OCI-LY1 (cell line): ENCODE measurements at regions not wholly inside any gene's neighbourhood (a gene's known extent, or its start where the extent isn't known, plus 50 kb on each side); places are given as distances from the start of the nearest gene placed in this dataset.

Experiments
- EZH2 ChIP-seq: fragments of 200-600 bp; sonication (generic), shearing (Covaris generic); IDR thresholded peaks from 2 replicates; pipeline ENCODE4 v1.8.0; 2017; ENCODE audit warnings: borderline replicate concordance, mixed run types, mild to moderate bottlenecking, antibody characterized with exemption, low read length, moderate library complexity, mixed read lengths
- TF ChIP-seq, protein P1 (sequence below): fragments of 200-600 bp; sonication (generic), shearing (Covaris generic); IDR thresholded peaks from 2 replicates; pipeline ENCODE4 v1.5.1; 2017; ENCODE audit warnings: mild to moderate bottlenecking, antibody characterized with exemption, low read length, moderate library complexity, mixed read lengths

DNA sequence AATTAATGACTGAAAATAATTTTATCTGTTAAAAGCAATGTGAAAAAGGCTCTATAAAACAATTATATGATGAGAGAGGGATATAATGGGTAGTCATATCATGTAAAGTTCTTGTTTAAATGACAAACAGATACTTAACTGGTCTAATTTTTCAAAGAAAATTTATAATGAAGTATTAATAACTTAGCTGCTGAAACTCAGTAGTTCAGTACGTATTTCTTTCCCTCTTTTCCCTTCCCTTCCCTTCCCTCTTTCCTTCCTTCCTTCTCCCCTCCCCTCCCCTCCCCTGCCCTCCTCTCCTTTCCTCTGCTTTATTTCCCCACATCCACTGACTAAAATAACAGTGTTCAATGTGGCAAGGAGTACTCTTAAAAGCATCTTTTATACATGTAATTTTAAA is 123.1 kb upstream of the PTGFR start:
- no peak for TF ChIP-seq EZH2
- TF ChIP-seq, protein P1, sequence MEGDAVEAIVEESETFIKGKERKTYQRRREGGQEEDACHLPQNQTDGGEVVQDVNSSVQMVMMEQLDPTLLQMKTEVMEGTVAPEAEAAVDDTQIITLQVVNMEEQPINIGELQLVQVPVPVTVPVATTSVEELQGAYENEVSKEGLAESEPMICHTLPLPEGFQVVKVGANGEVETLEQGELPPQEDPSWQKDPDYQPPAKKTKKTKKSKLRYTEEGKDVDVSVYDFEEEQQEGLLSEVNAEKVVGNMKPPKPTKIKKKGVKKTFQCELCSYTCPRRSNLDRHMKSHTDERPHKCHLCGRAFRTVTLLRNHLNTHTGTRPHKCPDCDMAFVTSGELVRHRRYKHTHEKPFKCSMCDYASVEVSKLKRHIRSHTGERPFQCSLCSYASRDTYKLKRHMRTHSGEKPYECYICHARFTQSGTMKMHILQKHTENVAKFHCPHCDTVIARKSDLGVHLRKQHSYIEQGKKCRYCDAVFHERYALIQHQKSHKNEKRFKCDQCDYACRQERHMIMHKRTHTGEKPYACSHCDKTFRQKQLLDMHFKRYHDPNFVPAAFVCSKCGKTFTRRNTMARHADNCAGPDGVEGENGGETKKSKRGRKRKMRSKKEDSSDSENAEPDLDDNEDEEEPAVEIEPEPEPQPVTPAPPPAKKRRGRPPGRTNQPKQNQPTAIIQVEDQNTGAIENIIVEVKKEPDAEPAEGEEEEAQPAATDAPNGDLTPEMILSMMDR, result no peak
